ENCODE measurements at regions not wholly inside any gene's neighbourhood (a gene's known extent, or its start where the extent isn't known, plus 50 kb on each side); places are given as distances from the start of the nearest gene placed in this dataset.

DNA sequence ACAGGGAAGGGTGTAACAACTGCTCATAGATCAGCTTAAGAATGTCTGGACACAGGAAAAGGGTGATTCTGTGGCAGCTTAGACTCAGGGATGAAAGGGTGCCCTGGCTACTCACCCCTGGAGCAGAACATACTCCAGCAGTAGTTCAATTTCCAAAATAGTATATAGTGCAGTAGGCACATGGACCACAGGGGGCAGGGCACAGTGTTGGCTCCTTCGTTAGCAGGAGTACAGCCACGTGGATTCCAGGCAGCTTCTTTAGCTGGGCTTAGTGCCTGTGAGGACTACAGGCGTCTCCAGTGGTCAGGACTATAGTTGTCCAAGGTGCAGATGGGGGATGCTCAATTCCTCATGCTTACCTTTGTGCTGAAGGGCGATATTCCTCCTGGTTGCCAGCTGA, 277.5 kb upstream of the DDX18 start:
- Histone ChIP-seq H3K4me1 (ENCODE audit: low read length) (no peaks in the 10 kb centered on the region), H3K36me3 (replicated peaks; ENCODE audit: low read depth, low read length) (no peaks in the 10 kb centered on the region), H3K27me3 (ENCODE audit: low read depth, low read length) (no peaks in the 10 kb centered on the region), H4K20me1 (ENCODE audit: insufficient read depth, low read length) (no peaks in the 10 kb centered on the region), H3K9ac (ENCODE audit: low read length) (no peak overlapping the region), H2AFZ (ENCODE audit: low read depth, low read length) (no peak overlapping the region; the same call in 1 of the 2 replicates), H3K27ac (ENCODE audit: low read length) (no peak overlapping the region), H3K4me2 (ENCODE audit: low read length) (no peak overlapping the region), H3K4me3 (ENCODE audit: low read length) (no peak overlapping the region), H3K9me3 (ENCODE audit: insufficient read depth, low read length) (no peaks in the 10 kb centered on the region), H3K79me2 (ENCODE audit: low read length) (no peaks in the 10 kb centered on the region)
- TF ChIP-seq CTCF (IDR thresholded peaks at IDR 0.05; ENCODE audit: low read depth, low read length), result no peak
- TF ChIP-seq EZH2phosphoT487 (IDR thresholded peaks at IDR 0.05; ENCODE audit: low read depth), result no peak

DNA sequence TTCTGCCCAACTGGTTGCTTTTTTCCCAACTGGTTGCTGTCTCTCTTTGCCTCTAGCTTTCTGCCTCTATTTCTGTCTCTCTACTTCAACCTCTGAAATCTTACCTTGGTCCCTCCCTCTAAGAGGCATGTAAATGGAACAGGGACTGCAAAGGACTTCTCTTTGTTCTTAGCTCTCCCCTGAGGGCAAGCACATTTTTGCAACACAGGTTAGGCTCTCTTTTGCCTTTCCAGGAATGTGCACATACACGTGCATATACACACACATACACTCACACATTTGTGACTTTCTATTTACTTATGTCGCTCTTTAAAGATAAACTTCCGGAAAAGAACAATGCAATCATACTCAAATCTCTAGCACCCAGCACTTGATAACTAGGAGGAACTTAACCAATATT, 262.6 kb upstream of the DDX18 start:
- H3K9me3 ChIP-seq (ENCODE audit: insufficient read depth, low read length), result no peaks in the 10 kb centered on the region
- H3K79me2 ChIP-seq (ENCODE audit: low read length), result no peaks in the 10 kb centered on the region
- TF ChIP-seq EZH2phosphoT487 (IDR thresholded peaks at IDR 0.05; ENCODE audit: low read depth) (no peak), CTCF (IDR thresholded peaks at IDR 0.05; ENCODE audit: low read depth, low read length) (no peak)
- no peaks in the 10 kb centered on the region for H4K20me1 ChIP-seq (ENCODE audit: insufficient read depth, low read length)
- no peaks in the 10 kb centered on the region for H3K4me1 ChIP-seq (ENCODE audit: low read length)
- H3K4me3 ChIP-seq (ENCODE audit: low read length), result no peak overlapping the region
- H3K4me2 ChIP-seq (ENCODE audit: low read length), result no peak overlapping the region
- no peaks in the 10 kb centered on the region for H3K36me3 ChIP-seq (replicated peaks; ENCODE audit: low read depth, low read length)
- H3K9ac ChIP-seq (ENCODE audit: low read length), result no peak overlapping the region
- no peak overlapping the region for H3K27ac ChIP-seq (ENCODE audit: low read length)
- no peaks in the 10 kb centered on the region for H3K27me3 ChIP-seq (ENCODE audit: low read depth, low read length)
- no peak overlapping the region for H2AFZ ChIP-seq (ENCODE audit: low read depth, low read length)

DNA sequence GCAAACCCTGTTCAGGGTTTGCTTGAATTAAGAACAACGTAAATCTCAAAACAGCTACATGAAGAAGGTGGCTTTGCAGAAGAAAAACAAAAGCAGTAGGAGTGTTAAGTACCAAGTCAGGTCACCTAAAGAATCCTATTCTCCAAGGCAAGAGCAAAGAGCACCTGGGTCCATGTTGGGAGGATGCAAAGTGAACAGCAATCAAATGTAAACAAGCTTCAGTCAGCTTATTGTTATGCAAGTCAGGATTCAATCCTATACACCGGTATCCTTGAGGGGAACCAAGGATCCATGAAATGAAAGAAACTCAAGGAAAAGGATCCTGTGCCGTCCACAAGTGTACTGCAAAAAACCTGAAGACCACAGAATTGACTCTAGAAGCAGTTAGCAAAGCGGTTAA, 261.0 kb upstream of the DDX18 start:
- H3K27ac ChIP-seq (ENCODE audit: low read length), result no peak overlapping the region
- TF ChIP-seq CTCF (IDR thresholded peaks at IDR 0.05; ENCODE audit: low read depth, low read length) (no peak), EZH2phosphoT487 (IDR thresholded peaks at IDR 0.05; ENCODE audit: low read depth) (no peak)
- H3K36me3 ChIP-seq (replicated peaks; ENCODE audit: low read depth, low read length), result no peaks in the 10 kb centered on the region
- H3K4me1 ChIP-seq (ENCODE audit: low read length), result peaks cover 7% of the 10 kb centered on the region
- H3K79me2 ChIP-seq (ENCODE audit: low read length), result no peaks in the 10 kb centered on the region
- H3K4me3 ChIP-seq (ENCODE audit: low read length), result no peak overlapping the region
- H2AFZ ChIP-seq (ENCODE audit: low read depth, low read length), result no peak overlapping the region
- H3K9me3 ChIP-seq (ENCODE audit: insufficient read depth, low read length), result no peaks in the 10 kb centered on the region
- H4K20me1 ChIP-seq (ENCODE audit: insufficient read depth, low read length), result no peaks in the 10 kb centered on the region
- H3K9ac ChIP-seq (ENCODE audit: low read length), result no peak overlapping the region
- H3K4me2 ChIP-seq (ENCODE audit: low read length), result no peak overlapping the region
- H3K27me3 ChIP-seq (ENCODE audit: low read depth, low read length), result no peaks in the 10 kb centered on the region

DNA sequence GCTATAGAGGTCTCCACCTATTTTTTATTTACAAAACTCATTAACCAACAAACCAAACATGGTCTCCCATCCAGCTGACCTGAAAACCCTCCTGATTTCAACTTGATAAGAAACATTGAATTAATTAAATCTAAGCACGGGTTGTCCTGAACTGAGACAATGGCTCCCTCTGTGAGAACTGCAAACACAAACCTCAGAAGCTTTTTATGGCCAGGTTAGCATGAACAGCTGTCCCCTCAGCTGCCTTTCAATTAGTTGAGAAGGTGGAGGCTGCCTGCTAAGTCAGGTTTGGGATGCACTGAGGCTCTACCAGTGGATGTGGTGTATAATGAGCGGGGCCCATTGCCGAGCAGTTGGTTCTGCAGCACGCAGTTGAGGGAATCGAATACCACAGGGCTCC, 258.5 kb upstream of the DDX18 start:
- TF ChIP-seq CTCF (IDR thresholded peaks at IDR 0.05; ENCODE audit: low read depth, low read length), result no peak
- TF ChIP-seq EZH2phosphoT487 (IDR thresholded peaks at IDR 0.05; ENCODE audit: low read depth), result no peak
- no peak overlapping the region for H3K9ac ChIP-seq (ENCODE audit: low read length)
- H2AFZ ChIP-seq (ENCODE audit: low read depth, low read length), result no peak overlapping the region
- H3K36me3 ChIP-seq (replicated peaks; ENCODE audit: low read depth, low read length), result no peaks in the 10 kb centered on the region
- H3K4me3 ChIP-seq (ENCODE audit: low read length), result no peak overlapping the region
- H3K9me3 ChIP-seq (ENCODE audit: insufficient read depth, low read length), result no peaks in the 10 kb centered on the region
- no peaks in the 10 kb centered on the region for H3K27me3 ChIP-seq (ENCODE audit: low read depth, low read length)
- peaks cover 7% of the 10 kb centered on the region for H3K4me1 ChIP-seq (ENCODE audit: low read length)
- no peak overlapping the region for H3K4me2 ChIP-seq (ENCODE audit: low read length)
- no peaks in the 10 kb centered on the region for H4K20me1 ChIP-seq (ENCODE audit: insufficient read depth, low read length)
- no peaks in the 10 kb centered on the region for H3K79me2 ChIP-seq (ENCODE audit: low read length)
- H3K27ac ChIP-seq (ENCODE audit: low read length), result no peak overlapping the region

Data from OCI-LY3 (cell line).